ENCODE measurements at regions not wholly inside any gene's neighbourhood (a gene's known extent, or its start where the extent isn't known, plus 50 kb on each side); places are given as distances from the start of the nearest gene placed in this dataset.

- TF ChIP-seq TAF1 (IDR thresholded peaks at IDR 0.05; ENCODE audit: borderline replicate concordance, insufficient read depth, low read length) (no peak), FOXP2 (optimal IDR thresholded peaks at IDR 0.05; ENCODE audit: borderline replicate concordance, extremely low read depth, extremely low read length, insufficient read depth) (no peak), SIN3A (IDR thresholded peaks at IDR 0.05; ENCODE audit: borderline replicate concordance, insufficient read depth, low read length) (no peak), POLR2AphosphoS5 (IDR thresholded peaks at IDR 0.05; ENCODE audit: low read depth, low read length) (no peak)
- TF ChIP-seq, protein P1, sequence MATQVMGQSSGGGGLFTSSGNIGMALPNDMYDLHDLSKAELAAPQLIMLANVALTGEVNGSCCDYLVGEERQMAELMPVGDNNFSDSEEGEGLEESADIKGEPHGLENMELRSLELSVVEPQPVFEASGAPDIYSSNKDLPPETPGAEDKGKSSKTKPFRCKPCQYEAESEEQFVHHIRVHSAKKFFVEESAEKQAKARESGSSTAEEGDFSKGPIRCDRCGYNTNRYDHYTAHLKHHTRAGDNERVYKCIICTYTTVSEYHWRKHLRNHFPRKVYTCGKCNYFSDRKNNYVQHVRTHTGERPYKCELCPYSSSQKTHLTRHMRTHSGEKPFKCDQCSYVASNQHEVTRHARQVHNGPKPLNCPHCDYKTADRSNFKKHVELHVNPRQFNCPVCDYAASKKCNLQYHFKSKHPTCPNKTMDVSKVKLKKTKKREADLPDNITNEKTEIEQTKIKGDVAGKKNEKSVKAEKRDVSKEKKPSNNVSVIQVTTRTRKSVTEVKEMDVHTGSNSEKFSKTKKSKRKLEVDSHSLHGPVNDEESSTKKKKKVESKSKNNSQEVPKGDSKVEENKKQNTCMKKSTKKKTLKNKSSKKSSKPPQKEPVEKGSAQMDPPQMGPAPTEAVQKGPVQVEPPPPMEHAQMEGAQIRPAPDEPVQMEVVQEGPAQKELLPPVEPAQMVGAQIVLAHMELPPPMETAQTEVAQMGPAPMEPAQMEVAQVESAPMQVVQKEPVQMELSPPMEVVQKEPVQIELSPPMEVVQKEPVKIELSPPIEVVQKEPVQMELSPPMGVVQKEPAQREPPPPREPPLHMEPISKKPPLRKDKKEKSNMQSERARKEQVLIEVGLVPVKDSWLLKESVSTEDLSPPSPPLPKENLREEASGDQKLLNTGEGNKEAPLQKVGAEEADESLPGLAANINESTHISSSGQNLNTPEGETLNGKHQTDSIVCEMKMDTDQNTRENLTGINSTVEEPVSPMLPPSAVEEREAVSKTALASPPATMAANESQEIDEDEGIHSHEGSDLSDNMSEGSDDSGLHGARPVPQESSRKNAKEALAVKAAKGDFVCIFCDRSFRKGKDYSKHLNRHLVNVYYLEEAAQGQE (IDR thresholded peaks at IDR 0.05; ENCODE audit: insufficient read depth in 1 of 2, low read depth in 2 of 2, low read length in 2 of 2): no peak
Measured at GRCh38 chr16:8408855-8409567, 181.3 kb downstream of the TMEM114 start.

- TF ChIP-seq FOXP2 (optimal IDR thresholded peaks at IDR 0.05; ENCODE audit: borderline replicate concordance, extremely low read depth, extremely low read length, insufficient read depth) (no peak), POLR2AphosphoS5 (IDR thresholded peaks at IDR 0.05; ENCODE audit: low read depth, low read length) (no peak), SIN3A (IDR thresholded peaks at IDR 0.05; ENCODE audit: borderline replicate concordance, insufficient read depth, low read length) (no peak), TAF1 (IDR thresholded peaks at IDR 0.05; ENCODE audit: borderline replicate concordance, insufficient read depth, low read length) (no peak)
- TF ChIP-seq, protein P1 (IDR thresholded peaks at IDR 0.05; ENCODE audit: insufficient read depth in 1 of 2, low read depth in 2 of 2, low read length in 2 of 2): no peak
Measured at GRCh38 chr16:8407351-8407750, 183.0 kb downstream of the TMEM114 start.

DNA sequence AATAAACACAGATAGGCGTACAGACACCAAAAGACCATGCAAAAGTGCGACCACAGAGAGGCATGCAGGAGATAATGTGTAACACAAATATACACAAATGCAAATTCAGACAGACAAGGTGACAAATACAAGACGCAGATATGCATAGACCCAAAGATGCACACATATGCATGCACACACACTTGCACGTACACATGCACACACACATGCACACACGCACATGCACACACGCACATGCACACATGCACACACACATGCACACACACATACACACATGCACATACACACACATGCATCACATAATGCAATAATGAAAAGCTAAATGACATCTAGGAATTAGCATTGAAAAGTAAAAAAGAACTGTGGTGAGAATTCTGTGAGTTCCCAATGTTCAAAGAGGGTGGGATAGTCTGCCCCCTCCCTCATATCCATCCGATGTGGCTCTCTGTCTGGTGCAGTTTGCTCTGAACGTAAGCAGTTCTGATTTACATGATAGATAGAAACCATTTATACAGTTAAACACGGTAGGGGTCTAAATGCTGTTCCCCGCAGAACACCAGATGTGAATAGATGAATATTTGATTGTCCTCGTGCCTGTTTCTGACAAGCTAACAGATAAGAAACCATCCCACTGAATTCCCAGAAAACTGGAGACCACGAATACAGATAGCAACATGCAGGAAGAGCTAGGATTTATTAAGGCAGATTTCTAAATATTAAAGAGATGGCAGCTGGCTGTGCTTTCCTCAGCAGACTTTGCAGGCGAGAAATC lies 186.1 kb downstream of the TMEM114 start:
- TF ChIP-seq SIN3A (IDR thresholded peaks at IDR 0.05; ENCODE audit: borderline replicate concordance, insufficient read depth, low read length): no peak
- no peak for TF ChIP-seq POLR2AphosphoS5 (IDR thresholded peaks at IDR 0.05; ENCODE audit: low read depth, low read length)
- TF ChIP-seq, protein P1 (IDR thresholded peaks at IDR 0.05; ENCODE audit: insufficient read depth in 1 of 2, low read depth in 2 of 2, low read length in 2 of 2): no peak
- TF ChIP-seq TAF1 (IDR thresholded peaks at IDR 0.05; ENCODE audit: borderline replicate concordance, insufficient read depth, low read length): no peak
- no peak for TF ChIP-seq FOXP2 (optimal IDR thresholded peaks at IDR 0.05; ENCODE audit: borderline replicate concordance, extremely low read depth, extremely low read length, insufficient read depth)

GRCh38 chr16:8402981-8403843 lies 187.1 kb downstream of the TMEM114 start:
- no peak for TF ChIP-seq SIN3A (IDR thresholded peaks at IDR 0.05; ENCODE audit: borderline replicate concordance, insufficient read depth, low read length)
- TF ChIP-seq, protein P1 (IDR thresholded peaks at IDR 0.05; ENCODE audit: insufficient read depth in 1 of 2, low read depth in 2 of 2, low read length in 2 of 2): no peak

Measured in PFSK-1 (cell line).